ENCODE measurements at regions not wholly inside any gene's neighbourhood (a gene's known extent, or its start where the extent isn't known, plus 50 kb on each side); places are given as distances from the start of the nearest gene placed in this dataset.

DNA sequence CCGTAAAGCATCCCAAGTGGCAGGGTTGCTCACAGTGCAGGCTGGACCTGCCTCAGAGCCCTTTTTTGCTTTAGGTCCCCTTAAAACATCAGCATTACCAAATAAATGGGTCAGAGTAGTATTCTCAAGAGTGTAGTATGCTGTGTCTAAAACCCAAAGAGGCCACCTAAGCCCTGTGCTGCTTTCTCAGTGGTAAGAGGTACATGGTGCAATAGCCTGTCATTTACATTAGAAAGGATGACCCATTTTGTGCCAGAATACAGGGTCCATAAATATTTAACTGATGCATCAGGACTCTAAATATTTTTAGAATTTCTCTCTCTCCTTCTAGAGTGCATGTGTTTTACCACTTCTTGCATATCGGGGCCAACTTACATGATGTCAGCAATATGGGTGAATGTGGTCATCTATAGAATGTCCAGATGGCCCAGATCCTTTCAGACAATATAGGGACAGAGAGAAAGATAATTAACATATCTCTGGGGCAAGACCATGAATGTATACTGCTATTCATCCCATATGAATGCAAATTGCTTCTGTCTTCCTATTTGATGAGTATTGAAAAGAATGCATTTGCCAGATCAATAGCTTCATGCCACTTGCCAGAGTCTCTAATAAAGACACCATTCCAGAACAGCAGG is 329.2 kb downstream of the PMP22 start:
- no peak for DNase-seq
- no peak overlapping the region for H3K4me3 ChIP-seq (ENCODE audit: low read length)
- no peak for TF ChIP-seq EZH2phosphoT487 (IDR thresholded peaks at IDR 0.05; ENCODE audit: low read length)
- TF ChIP-seq EZH2 (optimal IDR thresholded peaks at IDR 0.05; ENCODE audit: low read depth, low read length): no peak
- TF ChIP-seq, protein P1, sequence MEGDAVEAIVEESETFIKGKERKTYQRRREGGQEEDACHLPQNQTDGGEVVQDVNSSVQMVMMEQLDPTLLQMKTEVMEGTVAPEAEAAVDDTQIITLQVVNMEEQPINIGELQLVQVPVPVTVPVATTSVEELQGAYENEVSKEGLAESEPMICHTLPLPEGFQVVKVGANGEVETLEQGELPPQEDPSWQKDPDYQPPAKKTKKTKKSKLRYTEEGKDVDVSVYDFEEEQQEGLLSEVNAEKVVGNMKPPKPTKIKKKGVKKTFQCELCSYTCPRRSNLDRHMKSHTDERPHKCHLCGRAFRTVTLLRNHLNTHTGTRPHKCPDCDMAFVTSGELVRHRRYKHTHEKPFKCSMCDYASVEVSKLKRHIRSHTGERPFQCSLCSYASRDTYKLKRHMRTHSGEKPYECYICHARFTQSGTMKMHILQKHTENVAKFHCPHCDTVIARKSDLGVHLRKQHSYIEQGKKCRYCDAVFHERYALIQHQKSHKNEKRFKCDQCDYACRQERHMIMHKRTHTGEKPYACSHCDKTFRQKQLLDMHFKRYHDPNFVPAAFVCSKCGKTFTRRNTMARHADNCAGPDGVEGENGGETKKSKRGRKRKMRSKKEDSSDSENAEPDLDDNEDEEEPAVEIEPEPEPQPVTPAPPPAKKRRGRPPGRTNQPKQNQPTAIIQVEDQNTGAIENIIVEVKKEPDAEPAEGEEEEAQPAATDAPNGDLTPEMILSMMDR (IDR thresholded peaks at IDR 0.05; ENCODE audit: low read length): no peak

DNA sequence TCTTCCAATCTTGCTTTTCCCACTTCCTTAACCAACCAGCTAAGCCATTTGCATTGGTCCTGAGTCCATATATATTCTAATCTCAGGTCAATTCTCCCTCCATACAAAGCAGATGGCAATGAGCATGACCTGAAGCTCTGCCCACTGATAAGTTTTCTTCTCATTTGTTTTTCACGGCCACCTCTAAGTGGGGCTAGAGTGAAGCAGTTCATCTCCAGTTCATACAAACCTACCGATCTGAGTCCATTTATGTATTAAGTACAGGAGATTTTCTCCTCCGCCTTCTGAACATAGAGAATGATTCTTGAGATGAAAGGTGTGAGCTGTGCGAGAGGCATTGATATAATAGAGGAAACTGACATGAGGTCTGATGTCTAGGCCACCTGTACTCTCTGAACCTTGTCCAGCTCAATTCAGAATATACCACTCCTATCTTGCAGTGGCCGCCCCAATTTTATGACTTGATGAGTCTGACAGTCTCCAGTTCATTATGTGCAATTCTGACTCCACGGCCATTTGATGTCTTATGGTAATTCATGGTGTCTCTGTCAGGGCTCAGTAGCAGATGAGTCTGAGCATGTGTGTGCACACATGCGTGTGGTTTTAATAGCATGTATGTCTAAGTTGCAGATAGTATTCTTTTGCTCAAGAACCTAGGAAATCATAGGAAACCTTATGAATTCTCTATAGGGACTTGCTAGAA is 329.8 kb downstream of the PMP22 start:
- Histone ChIP-seq H3K36me3 (replicated peaks; ENCODE audit: insufficient read depth, low read length) (no peaks in the 10 kb centered on the region), H4K20me1 (ENCODE audit: insufficient read depth, low read length) (no peaks in the 10 kb centered on the region), H3F3A (ENCODE audit: insufficient read depth, low read length) (no peaks in the 10 kb centered on the region), H3K79me2 (ENCODE audit: low read length) (no peaks in the 10 kb centered on the region), H3K4me1 (ENCODE audit: low read length) (no peaks in the 10 kb centered on the region), H3K4me2 (ENCODE audit: low read depth, low read length) (no peak overlapping the region), H3K27me3 (replicated peaks; ENCODE audit: insufficient read depth, low read length) (no peaks in the 10 kb centered on the region), H3K27ac (ENCODE audit: low read length) (no peak overlapping the region), H3K9ac (ENCODE audit: low read length) (no peak overlapping the region), H3K9me2 (replicated peaks; ENCODE audit: insufficient read depth, low read length) (no peaks in the 10 kb centered on the region), H3K4me3 (ENCODE audit: low read length) (no peak overlapping the region), H3K9me3 (replicated peaks; ENCODE audit: insufficient read depth, low read length) (no peaks in the 10 kb centered on the region), H2AFZ (ENCODE audit: low read length) (no peak overlapping the region)
- no peak for DNase-seq
- TF ChIP-seq EZH2 (optimal IDR thresholded peaks at IDR 0.05; ENCODE audit: low read depth, low read length): no peak
- no peak for TF ChIP-seq EZH2phosphoT487 (IDR thresholded peaks at IDR 0.05; ENCODE audit: low read length)
- TF ChIP-seq, protein P1 (IDR thresholded peaks at IDR 0.05; ENCODE audit: low read length): no peak

More for the DNA sequence above, 329.2 kb downstream of the PMP22 start:
- H3K27me3 ChIP-seq (replicated peaks; ENCODE audit: insufficient read depth, low read length): no peaks in the 10 kb centered on the region
- no peaks in the 10 kb centered on the region for H3K79me2 ChIP-seq (ENCODE audit: low read length)
- H4K20me1 ChIP-seq (ENCODE audit: insufficient read depth, low read length): no peaks in the 10 kb centered on the region
- no peaks in the 10 kb centered on the region for H3K36me3 ChIP-seq (replicated peaks; ENCODE audit: insufficient read depth, low read length)
- no peaks in the 10 kb centered on the region for H3K4me1 ChIP-seq (ENCODE audit: low read length)
- no peak overlapping the region for H3K9ac ChIP-seq (ENCODE audit: low read length)
- H3K4me2 ChIP-seq (ENCODE audit: low read depth, low read length): no peak overlapping the region
- no peaks in the 10 kb centered on the region for H3F3A ChIP-seq (ENCODE audit: insufficient read depth, low read length)
- H2AFZ ChIP-seq (ENCODE audit: low read length): no peak overlapping the region
- no peak overlapping the region for H3K27ac ChIP-seq (ENCODE audit: low read length)
- H3K9me3 ChIP-seq (replicated peaks; ENCODE audit: insufficient read depth, low read length): no peaks in the 10 kb centered on the region
- H3K9me2 ChIP-seq (replicated peaks; ENCODE audit: insufficient read depth, low read length): no peaks in the 10 kb centered on the region

DNA sequence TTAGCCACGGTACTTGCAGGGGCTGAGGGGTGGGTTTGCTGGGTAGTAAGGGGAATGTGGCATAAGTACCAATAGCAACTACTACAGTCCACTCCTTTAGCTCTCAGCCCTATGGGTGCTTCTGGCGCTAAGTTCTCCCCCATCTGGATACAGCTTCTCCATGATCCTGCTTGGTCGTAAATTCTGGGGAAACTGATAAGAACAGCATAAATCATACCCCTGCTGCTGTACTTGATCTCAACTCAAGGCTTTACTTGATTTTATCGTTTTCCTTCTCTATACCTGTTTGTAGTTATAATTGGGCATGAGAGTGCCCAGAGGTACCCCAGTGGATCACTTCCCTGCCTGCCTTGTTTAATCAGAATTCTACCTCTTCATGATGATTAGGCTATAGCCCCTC is 331.4 kb downstream of the PMP22 start:
- no peaks in the 10 kb centered on the region for H3F3A ChIP-seq (ENCODE audit: insufficient read depth, low read length)
- no peaks in the 10 kb centered on the region for H3K27me3 ChIP-seq (replicated peaks; ENCODE audit: insufficient read depth, low read length)
- H2AFZ ChIP-seq (ENCODE audit: low read length): no peak overlapping the region
- no peaks in the 10 kb centered on the region for H3K9me3 ChIP-seq (replicated peaks; ENCODE audit: insufficient read depth, low read length)
- no peaks in the 10 kb centered on the region for H4K20me1 ChIP-seq (ENCODE audit: insufficient read depth, low read length)
- TF ChIP-seq, protein P1 (IDR thresholded peaks at IDR 0.05; ENCODE audit: low read length): no peak
- TF ChIP-seq EZH2phosphoT487 (IDR thresholded peaks at IDR 0.05; ENCODE audit: low read length): no peak
- TF ChIP-seq EZH2 (optimal IDR thresholded peaks at IDR 0.05; ENCODE audit: low read depth, low read length): no peak
- H3K4me3 ChIP-seq (ENCODE audit: low read length): no peak overlapping the region
- H3K36me3 ChIP-seq (replicated peaks; ENCODE audit: insufficient read depth, low read length): no peaks in the 10 kb centered on the region
- no peaks in the 10 kb centered on the region for H3K79me2 ChIP-seq (ENCODE audit: low read length)
- H3K4me1 ChIP-seq (ENCODE audit: low read length): no peaks in the 10 kb centered on the region
- H3K4me2 ChIP-seq (ENCODE audit: low read depth, low read length): no peak overlapping the region
- DNase-seq: no peak
- H3K9ac ChIP-seq (ENCODE audit: low read length): no peak overlapping the region
- no peak overlapping the region for H3K27ac ChIP-seq (ENCODE audit: low read length)
- H3K9me2 ChIP-seq (replicated peaks; ENCODE audit: insufficient read depth, low read length): no peaks in the 10 kb centered on the region
